ENCODE measurements at regions not wholly inside any gene's neighbourhood (a gene's known extent, or its start where the extent isn't known, plus 50 kb on each side); places are given as distances from the start of the nearest gene placed in this dataset.

- DNase-seq (ENCODE audit: low read depth, low spot score): peak; percentile 30
- no peak for TF ChIP-seq CTCF (IDR thresholded peaks at IDR 0.05; ENCODE audit: low read depth, low read length)
- H3K4me3 ChIP-seq (ENCODE audit: low read depth, low read length): no peak overlapping the region
- in situ Hi-C loops (cut with HindIII; ENCODE audit: low sequenced_read_pairs): no loop called here
Observed at GRCh38 chr11:122036018-122036417, 80.0 kb downstream of the BLID start.

DNA sequence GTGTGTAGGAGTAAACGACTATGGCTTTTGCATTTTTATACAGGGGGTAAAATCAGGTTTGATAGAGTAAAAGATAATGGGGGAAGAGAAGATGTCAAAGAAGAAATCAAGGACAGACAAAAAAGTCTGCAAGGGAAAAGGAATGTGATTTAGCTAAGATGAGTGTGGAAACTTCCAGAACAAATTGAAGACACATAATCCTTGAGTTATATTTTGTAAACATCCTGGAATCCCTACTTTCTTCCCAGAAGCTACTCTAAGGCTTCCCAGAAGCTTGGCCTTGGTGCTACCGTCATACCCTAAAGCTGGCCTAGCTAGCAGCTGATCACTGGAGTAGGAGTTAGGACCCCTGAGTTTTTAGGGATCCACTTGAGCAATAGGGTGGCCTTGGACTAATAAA lies 82.4 kb downstream of the BLID start:
- in situ Hi-C loops (cut with HindIII; ENCODE audit: low sequenced_read_pairs): no loop called here
- DNase-seq (ENCODE audit: low read depth, low spot score): no peak
- no peak for TF ChIP-seq CTCF (IDR thresholded peaks at IDR 0.05; ENCODE audit: low read depth, low read length)
- no peak overlapping the region for H3K4me3 ChIP-seq (ENCODE audit: low read depth, low read length)

DNA sequence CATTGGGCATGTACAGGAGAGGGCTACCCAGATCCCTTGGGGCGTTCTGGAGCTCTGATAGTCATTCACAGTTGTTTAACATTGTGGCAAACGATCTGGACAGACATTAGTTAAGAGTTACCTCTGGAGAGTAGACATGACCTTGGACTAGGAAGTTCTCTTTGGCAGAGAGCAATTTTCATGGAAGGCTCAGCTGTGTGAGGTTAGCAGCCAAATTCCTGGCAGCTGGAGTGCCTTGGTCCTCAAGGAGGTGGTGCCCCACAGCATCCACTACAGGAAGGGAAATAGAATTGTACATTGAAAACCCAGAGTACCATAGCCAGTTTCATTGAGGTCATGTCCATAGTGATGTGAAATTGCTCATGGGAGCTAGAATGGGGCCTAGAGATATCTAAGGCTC lies 82.8 kb downstream of the BLID start:
- TF ChIP-seq CTCF (IDR thresholded peaks at IDR 0.05; ENCODE audit: low read depth, low read length): no peak
- in situ Hi-C loops (cut with HindIII; ENCODE audit: low sequenced_read_pairs): no loop called here

GRCh38 chr11:122032317-122032716 lies 83.7 kb downstream of the BLID start:
- no peak for TF ChIP-seq CTCF (IDR thresholded peaks at IDR 0.05; ENCODE audit: low read depth, low read length)
- H3K4me3 ChIP-seq (ENCODE audit: low read depth, low read length): no peak overlapping the region
- peak; percentile 29 for DNase-seq (ENCODE audit: low read depth, low spot score)
- in situ Hi-C loops (cut with HindIII; ENCODE audit: low sequenced_read_pairs): no loop called here

More for the DNA sequence above, 82.8 kb downstream of the BLID start:
- no peak overlapping the region for H3K4me3 ChIP-seq (ENCODE audit: low read depth, low read length)
- DNase-seq (ENCODE audit: low read depth, low spot score): no peak

DNA sequence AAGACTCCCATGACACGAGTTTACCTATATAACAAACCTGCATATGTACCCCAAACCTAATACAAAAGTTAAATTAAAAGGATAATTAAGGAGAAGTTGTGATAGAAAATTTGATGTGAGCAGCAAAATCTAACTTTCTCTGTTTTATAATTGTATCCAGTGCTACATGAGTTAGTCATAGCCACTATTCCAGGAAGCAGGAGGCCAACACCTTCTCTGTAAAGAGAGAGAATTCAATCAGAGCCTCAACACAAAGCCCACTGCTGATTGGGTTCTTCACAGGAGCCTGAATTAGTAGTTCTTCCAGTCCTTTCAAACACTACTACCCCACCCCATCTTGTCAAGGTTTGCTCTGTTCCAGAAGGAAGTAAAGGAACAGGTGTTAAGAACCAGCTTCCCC lies 84.2 kb downstream of the BLID start:
- no peak overlapping the region for H3K4me3 ChIP-seq (ENCODE audit: low read depth, low read length)
- in situ Hi-C loops (cut with HindIII; ENCODE audit: low sequenced_read_pairs): no loop called here
- no peak for TF ChIP-seq CTCF (IDR thresholded peaks at IDR 0.05; ENCODE audit: low read depth, low read length)
- DNase-seq (ENCODE audit: low read depth, low spot score): no peak

GRCh38 chr11:122030286-122030685 lies 85.7 kb downstream of the BLID start:
- no peak for TF ChIP-seq CTCF (IDR thresholded peaks at IDR 0.05; ENCODE audit: low read depth, low read length)
- no peak for DNase-seq (ENCODE audit: low read depth, low spot score)
- no peak overlapping the region for H3K4me3 ChIP-seq (ENCODE audit: low read depth, low read length)
- in situ Hi-C loops (cut with HindIII; ENCODE audit: low sequenced_read_pairs): no loop called here

DNA sequence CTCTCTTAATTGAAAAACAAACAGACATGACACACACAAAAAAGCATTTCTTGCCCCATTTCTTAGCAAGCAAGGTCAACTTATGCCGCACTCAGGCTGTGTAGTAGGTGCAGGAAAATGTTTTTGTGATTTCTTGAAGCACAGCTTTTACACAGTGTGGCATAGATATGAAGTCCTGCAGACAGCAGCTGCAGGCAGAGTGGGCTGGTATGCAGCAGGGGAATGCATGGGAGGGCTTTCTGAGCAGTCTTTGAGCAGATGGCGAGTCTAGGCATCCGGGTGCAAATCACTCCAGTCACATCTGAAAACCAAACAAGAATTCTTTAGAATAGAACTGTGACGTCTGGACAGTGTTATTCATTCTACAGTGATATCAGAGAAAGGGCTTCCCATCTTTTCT lies 87.5 kb downstream of the BLID start:
- no peak overlapping the region for H3K4me3 ChIP-seq (ENCODE audit: low read depth, low read length)
- no peak for TF ChIP-seq CTCF (IDR thresholded peaks at IDR 0.05; ENCODE audit: low read depth, low read length)
- in situ Hi-C loops (cut with HindIII; ENCODE audit: low sequenced_read_pairs): no loop called here
- no peak for DNase-seq (ENCODE audit: low read depth, low spot score)

Measured in astrocyte of the spinal cord (primary cell).